HUES48 (cell line): ENCODE measurements at regions not wholly inside any gene's neighbourhood (a gene's known extent, or its start where the extent isn't known, plus 50 kb on each side); places are given as distances from the start of the nearest gene placed in this dataset.

Source experiments
- H3K27ac ChIP-seq: one replicate; pipeline ENCODE4 v1.7.0; 2013; ENCODE audit warnings: low read depth, low read length, inconsistent platforms
- H3K27me3 ChIP-seq: 2 replicates; pipeline ENCODE4 v1.6.1; 2013; ENCODE audit warnings: mild to moderate bottlenecking, low read length; ENCODE audit not compliant: control insufficient read depth, insufficient read depth
- H3K36me3 ChIP-seq: 2 replicates; pipeline ENCODE4 v1.6.1; 2013; ENCODE audit warnings: low read length; ENCODE audit not compliant: control insufficient read depth, insufficient read depth
- H3K4me1 ChIP-seq: 2 replicates; pipeline ENCODE4 v1.6.1; 2013; ENCODE audit warnings: mild to moderate bottlenecking, low read length; ENCODE audit not compliant: control insufficient read depth, insufficient read depth
- H3K4me3 ChIP-seq: 2 replicates; pipeline ENCODE4 v1.5.1; 2013; ENCODE audit warnings: mild to moderate bottlenecking, low read depth, low read length
- H3K9ac ChIP-seq: 2 replicates; pipeline ENCODE4 v1.6.1; 2013; ENCODE audit warnings: mild to moderate bottlenecking, low read depth, low read length, moderate library complexity
- H3K9me3 ChIP-seq: 2 replicates; pipeline ENCODE4 v1.6.1; 2013; ENCODE audit warnings: low read length; ENCODE audit not compliant: control insufficient read depth, insufficient read depth

DNA sequence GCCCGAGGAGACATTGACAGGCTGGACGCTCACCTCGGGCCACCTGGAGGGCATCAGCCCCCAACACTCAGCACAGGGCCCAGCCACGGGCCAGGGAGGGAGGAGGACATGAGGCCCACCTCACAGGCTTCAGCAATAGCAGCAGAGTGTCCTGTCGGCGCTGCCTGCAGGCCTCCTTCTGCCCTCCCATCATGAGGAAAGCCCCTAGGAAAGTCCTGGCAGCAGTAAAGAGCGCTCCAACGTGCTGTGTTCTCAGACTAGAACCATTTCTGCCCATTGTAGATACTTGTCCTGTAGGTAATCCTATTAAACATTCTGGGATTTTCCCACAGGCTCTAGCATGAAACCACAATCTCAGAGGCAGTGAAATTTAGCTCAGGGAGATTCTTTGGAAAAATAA, 62.0 kb upstream of the GALNT2 start:
- Histone ChIP-seq H3K27me3 (no peaks in the 10 kb centered on the region), H3K4me1 (no peaks in the 10 kb centered on the region), H3K27ac (no peak overlapping the region), H3K4me3 (no peak overlapping the region), H3K9ac (no peak overlapping the region), H3K9me3 (no peaks in the 10 kb centered on the region), H3K36me3 (no peaks in the 10 kb centered on the region)

DNA sequence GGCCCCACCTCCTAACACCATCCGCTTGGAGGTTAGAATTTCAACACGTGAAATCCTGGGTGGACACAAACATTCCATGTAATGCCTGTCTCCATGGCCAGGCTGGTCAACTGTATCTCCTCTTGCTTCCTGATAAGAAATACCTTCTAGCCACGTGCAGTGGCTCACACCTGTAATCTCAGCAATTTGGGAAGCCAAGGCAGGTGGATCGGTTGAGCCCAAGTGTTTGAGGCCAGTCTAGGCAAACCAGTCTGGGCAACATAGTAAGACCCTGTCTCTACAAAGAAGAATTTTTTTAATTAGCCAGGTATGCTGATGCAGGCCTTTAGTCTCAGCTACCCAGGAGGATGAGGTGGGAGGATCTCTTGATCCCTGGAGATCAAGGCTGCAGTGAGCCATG, 58.3 kb upstream of the GALNT2 start:
- Histone ChIP-seq H3K27me3 (no peaks in the 10 kb centered on the region), H3K9me3 (no peaks in the 10 kb centered on the region), H3K9ac (no peak overlapping the region), H3K27ac (no peak overlapping the region), H3K36me3 (no peaks in the 10 kb centered on the region), H3K4me3 (no peak overlapping the region), H3K4me1 (no peaks in the 10 kb centered on the region)

DNA sequence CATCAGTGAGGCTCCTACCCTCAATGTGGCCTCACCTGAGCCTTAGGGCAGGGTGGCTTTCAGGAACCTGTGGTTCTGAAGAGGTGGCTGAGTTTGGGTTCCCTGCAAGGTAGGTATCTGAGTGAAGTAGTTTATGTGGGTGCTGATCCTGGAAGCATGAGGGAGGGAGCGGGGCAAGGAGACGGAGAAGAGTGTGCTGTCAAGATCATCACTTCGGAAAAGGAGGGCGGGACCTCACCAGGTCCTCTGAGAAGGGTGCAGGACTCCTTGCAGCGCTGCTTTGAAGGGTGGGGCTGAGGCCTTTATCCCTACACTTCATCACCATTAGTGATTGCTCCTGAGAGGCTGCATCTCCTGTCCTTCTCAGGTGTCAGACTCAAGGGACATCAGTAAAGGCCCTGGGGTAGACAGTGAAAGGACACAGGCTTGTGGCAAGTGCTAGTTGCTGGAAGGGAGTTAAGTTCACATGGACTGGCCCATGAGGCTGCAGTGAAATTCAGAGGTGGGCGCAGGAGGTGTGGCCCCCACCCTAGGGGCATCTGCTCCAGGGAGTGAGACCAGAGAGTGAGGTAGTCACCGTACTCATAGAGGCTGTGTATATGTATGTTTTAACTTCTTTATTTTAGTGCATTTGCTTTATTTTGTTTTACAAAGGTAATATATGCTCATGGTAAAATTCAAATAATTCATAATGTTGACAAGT, 57.3 kb upstream of the GALNT2 start:
- Histone ChIP-seq H3K9ac (no peak overlapping the region), H3K36me3 (no peaks in the 10 kb centered on the region), H3K4me1 (no peaks in the 10 kb centered on the region), H3K27ac (no peak overlapping the region), H3K27me3 (no peaks in the 10 kb centered on the region), H3K9me3 (no peaks in the 10 kb centered on the region), H3K4me3 (no peak overlapping the region)

DNA sequence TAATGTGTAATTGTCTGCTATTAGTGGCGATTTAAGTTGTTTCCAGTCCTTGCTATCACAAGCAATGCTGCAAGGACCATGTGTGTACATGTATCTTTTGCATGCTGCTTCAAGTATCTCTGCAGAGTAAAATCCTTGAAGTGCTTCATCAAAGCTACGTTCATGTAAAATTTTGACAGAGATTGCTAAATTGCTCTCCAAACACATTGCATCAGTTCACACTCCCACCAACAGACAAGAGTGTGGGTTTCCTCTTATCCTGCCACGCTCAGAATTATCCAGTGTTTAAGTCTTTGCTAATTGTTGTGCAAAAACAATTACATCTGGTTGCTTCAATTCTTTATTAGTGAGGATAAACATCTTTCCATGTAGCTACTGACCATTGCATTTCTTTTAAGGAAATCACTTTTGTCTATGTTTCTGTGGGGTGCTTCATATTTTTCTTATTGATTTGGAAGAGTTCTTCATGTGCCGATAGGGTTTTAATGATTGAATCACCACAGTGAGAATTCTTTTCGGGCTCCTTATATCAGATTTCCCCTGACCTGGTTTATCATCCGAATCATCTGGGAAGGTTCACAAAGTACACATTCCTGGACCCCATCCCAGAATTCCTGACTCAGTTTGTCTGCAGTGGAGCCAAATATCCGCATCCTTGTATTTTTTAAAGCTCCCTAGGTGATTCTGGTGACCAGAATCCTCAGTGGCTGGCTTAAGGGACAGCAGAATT, 56.3 kb upstream of the GALNT2 start:
- Histone ChIP-seq H3K27ac (no peak overlapping the region), H3K9me3 (no peaks in the 10 kb centered on the region), H3K27me3 (no peaks in the 10 kb centered on the region), H3K4me3 (no peak overlapping the region), H3K36me3 (no peaks in the 10 kb centered on the region), H3K4me1 (no peaks in the 10 kb centered on the region), H3K9ac (no peak overlapping the region)

- Histone ChIP-seq H3K27me3 (no peaks in the 10 kb centered on the region), H3K4me1 (peaks cover 4% of the 10 kb centered on the region; the same call in 1 of the 2 replicates), H3K36me3 (no peaks in the 10 kb centered on the region), H3K27ac (no peak overlapping the region), H3K9ac (no peak overlapping the region), H3K4me3 (no peak overlapping the region), H3K9me3 (no peaks in the 10 kb centered on the region)
Measured at GRCh38 chr1:230011333-230012092, 55.5 kb upstream of the GALNT2 start.

- Histone ChIP-seq H3K9me3 (no peaks in the 10 kb centered on the region), H3K4me1 (peaks cover 4% of the 10 kb centered on the region; the same call in 1 of the 2 replicates), H3K36me3 (no peaks in the 10 kb centered on the region), H3K4me3 (no peak overlapping the region), H3K27ac (no peak overlapping the region), H3K9ac (no peak overlapping the region), H3K27me3 (no peaks in the 10 kb centered on the region)
Measured at GRCh38 chr1:230012093-230012393, 55.0 kb upstream of the GALNT2 start.

GRCh38 chr1:230012741-230013140, 54.3 kb upstream of the GALNT2 start:
- Histone ChIP-seq H3K9ac (no peak overlapping the region), H3K27ac (no peak overlapping the region), H3K4me3 (no peak overlapping the region), H3K36me3 (no peaks in the 10 kb centered on the region), H3K4me1 (peaks cover 6% of the 10 kb centered on the region), H3K9me3 (no peaks in the 10 kb centered on the region), H3K27me3 (no peaks in the 10 kb centered on the region)

- Histone ChIP-seq H3K9me3 (no peaks in the 10 kb centered on the region), H3K9ac (no peak overlapping the region), H3K27ac (no peak overlapping the region), H3K4me3 (no peak overlapping the region), H3K36me3 (no peaks in the 10 kb centered on the region), H3K27me3 (no peaks in the 10 kb centered on the region), H3K4me1 (peaks cover 18% of the 10 kb centered on the region)
Measured at GRCh38 chr1:230016159-230016558, 50.9 kb upstream of the GALNT2 start.
